Tibial nerve (tissue), 4 donors: ENCODE measurements at regions not wholly inside any gene's neighbourhood (a gene's known extent, or its start where the extent isn't known, plus 50 kb on each side); places are given as distances from the start of the nearest gene placed in this dataset.

ENCODE experiments used
- CTCF ChIP-seq, 5 experiments: fragments of 200-600 bp in 3 of 5; fragments of 450-650 bp in 2 of 5; sonication (generic) in 3 of 5; IDR thresholded peaks; one replicate each; pipeline ENCODE4 v1.5.1; 2016 to 2019; ENCODE audit warnings: antibody characterized with exemption in 5 of 5, mild to moderate bottlenecking in 3 of 5, moderate library complexity in 2 of 5
- EP300 ChIP-seq, 2 donors: sonication (generic); formaldehyde crosslinking; IDR thresholded peaks; one replicate each; pipeline ENCODE4 v1.6.1; 2017; ENCODE audit warnings: antibody characterized with exemption in 2 of 2, mild to moderate bottlenecking in 1 of 2
- POLR2A ChIP-seq, 2 donors: fragments of 450-650 bp; IDR thresholded peaks; one replicate each; pipeline ENCODE4 v1.6.1; 2017; ENCODE audit warnings: antibody characterized with exemption in 2 of 2, mild to moderate bottlenecking in 2 of 2, moderate library complexity in 2 of 2

GRCh38 chr12:77594366-77594765, 236.3 kb upstream of the NAV3 start:
- TF ChIP-seq POLR2A (IDR thresholded peaks at IDR 0.05) (no peak), CTCF (IDR thresholded peaks at IDR 0.05) (no peak), EP300 (IDR thresholded peaks at IDR 0.05) (no peak)
